Tibial nerve (tissue), 4 donors: ENCODE measurements at regions not wholly inside any gene's neighbourhood (a gene's known extent, or its start where the extent isn't known, plus 50 kb on each side); places are given as distances from the start of the nearest gene placed in this dataset.

ENCODE experiments used
- DNase-seq, 2 donors: peaks; one replicate each; pipeline ENCODE4 v3.0.0-alpha.2; 2019; ENCODE audit warnings: low spot score in 2 of 2
- H3K27ac ChIP-seq, 4 donors: fragments of 200-600 bp; sonication (generic) in 3 of 4; one replicate each; pipeline ENCODE4 v1.5.1; 2017 to 2019; ENCODE audit warnings: mild to moderate bottlenecking in 1 of 4
- H3K27me3 ChIP-seq, 2 donors: fragments of 200-600 bp; sonication (generic) in 1 of 2; one replicate each; pipeline versions ENCODE4 v1.5.1 to v1.6.0; 2017 to 2019
- H3K36me3 ChIP-seq, 3 donors: fragments of 200-600 bp; sonication (generic); one replicate each; pipeline ENCODE4 v1.5.1; 2018 to 2019
- H3K4me1 ChIP-seq, 4 donors: fragments of 200-600 bp; sonication (generic) in 3 of 4; one replicate each; pipeline ENCODE4 v1.5.1; 2017 to 2019
- H3K4me3 ChIP-seq, 4 donors: fragments of 200-600 bp; sonication (generic) in 3 of 4; one replicate each; pipeline ENCODE4 v1.5.1; 2017 to 2019; ENCODE audit warnings: mild to moderate bottlenecking in 1 of 4, moderate library complexity in 1 of 4
- H3K9me3 ChIP-seq, 4 donors: fragments of 200-600 bp; sonication (generic) in 3 of 4; one replicate each; pipeline ENCODE4 v1.5.1; 2017 to 2019
- EP300 ChIP-seq, 2 donors: sonication (generic); formaldehyde crosslinking; IDR thresholded peaks; one replicate each; pipeline ENCODE4 v1.6.1; 2017; ENCODE audit warnings: antibody characterized with exemption in 2 of 2, mild to moderate bottlenecking in 1 of 2
- POLR2A ChIP-seq, 2 donors: fragments of 450-650 bp; IDR thresholded peaks; one replicate each; pipeline ENCODE4 v1.6.1; 2017; ENCODE audit warnings: antibody characterized with exemption in 2 of 2, mild to moderate bottlenecking in 2 of 2, moderate library complexity in 2 of 2
- WGBS, 2 donors: methylation state at CpG; one replicate each; pipeline ENCODE4 v1.1.5; 2018; 5-methylcytosine and 5-hydroxymethylcytosine counted together
- TF ChIP-seq, protein P1 (sequence below), 5 experiments: fragments of 200-600 bp in 3 of 5; fragments of 450-650 bp in 2 of 5; sonication (generic) in 3 of 5; IDR thresholded peaks; one replicate each; pipeline ENCODE4 v1.5.1; 2016 to 2019; ENCODE audit warnings: antibody characterized with exemption in 5 of 5, mild to moderate bottlenecking in 3 of 5, moderate library complexity in 2 of 5

DNA sequence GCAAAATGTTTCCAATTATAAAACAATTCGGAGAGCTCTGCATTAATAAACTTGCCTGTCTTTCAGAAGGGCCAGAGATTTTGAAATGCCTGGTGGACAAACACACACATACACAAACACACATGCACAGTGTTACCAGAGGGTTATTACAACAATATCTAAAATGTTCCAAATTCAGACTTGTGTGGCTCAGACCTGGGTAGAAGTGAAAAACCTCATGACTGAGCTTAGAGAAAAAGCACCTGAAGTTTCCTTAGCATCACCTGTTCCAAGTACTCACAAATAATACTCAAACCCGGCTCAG is 247.9 kb downstream of the FOXD2 start:
- 69 to 74% methylated on average over 2 of the region's 2 CpGs for WGBS, 2 donors
- TF ChIP-seq POLR2A (IDR thresholded peaks at IDR 0.05) (no peak), EP300 (IDR thresholded peaks at IDR 0.05) (no peak)
- TF ChIP-seq, protein P1, sequence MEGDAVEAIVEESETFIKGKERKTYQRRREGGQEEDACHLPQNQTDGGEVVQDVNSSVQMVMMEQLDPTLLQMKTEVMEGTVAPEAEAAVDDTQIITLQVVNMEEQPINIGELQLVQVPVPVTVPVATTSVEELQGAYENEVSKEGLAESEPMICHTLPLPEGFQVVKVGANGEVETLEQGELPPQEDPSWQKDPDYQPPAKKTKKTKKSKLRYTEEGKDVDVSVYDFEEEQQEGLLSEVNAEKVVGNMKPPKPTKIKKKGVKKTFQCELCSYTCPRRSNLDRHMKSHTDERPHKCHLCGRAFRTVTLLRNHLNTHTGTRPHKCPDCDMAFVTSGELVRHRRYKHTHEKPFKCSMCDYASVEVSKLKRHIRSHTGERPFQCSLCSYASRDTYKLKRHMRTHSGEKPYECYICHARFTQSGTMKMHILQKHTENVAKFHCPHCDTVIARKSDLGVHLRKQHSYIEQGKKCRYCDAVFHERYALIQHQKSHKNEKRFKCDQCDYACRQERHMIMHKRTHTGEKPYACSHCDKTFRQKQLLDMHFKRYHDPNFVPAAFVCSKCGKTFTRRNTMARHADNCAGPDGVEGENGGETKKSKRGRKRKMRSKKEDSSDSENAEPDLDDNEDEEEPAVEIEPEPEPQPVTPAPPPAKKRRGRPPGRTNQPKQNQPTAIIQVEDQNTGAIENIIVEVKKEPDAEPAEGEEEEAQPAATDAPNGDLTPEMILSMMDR (IDR thresholded peaks at IDR 0.05), result no peak
- H3K9me3 ChIP-seq, result no peaks in the 10 kb centered on the region
- H3K4me1 ChIP-seq, result peaks cover 0 to 38% (median 0%) of the 10 kb centered on the region in 4 donors
- H3K27ac ChIP-seq, result no peak overlapping the region
- no peaks in the 10 kb centered on the region for H3K36me3 ChIP-seq
- H3K4me3 ChIP-seq, result no peak overlapping the region
- H3K27me3 ChIP-seq, result peaks cover 0 to 4% of the 10 kb centered on the region in 2 donors
- DNase-seq, result no peak

DNA sequence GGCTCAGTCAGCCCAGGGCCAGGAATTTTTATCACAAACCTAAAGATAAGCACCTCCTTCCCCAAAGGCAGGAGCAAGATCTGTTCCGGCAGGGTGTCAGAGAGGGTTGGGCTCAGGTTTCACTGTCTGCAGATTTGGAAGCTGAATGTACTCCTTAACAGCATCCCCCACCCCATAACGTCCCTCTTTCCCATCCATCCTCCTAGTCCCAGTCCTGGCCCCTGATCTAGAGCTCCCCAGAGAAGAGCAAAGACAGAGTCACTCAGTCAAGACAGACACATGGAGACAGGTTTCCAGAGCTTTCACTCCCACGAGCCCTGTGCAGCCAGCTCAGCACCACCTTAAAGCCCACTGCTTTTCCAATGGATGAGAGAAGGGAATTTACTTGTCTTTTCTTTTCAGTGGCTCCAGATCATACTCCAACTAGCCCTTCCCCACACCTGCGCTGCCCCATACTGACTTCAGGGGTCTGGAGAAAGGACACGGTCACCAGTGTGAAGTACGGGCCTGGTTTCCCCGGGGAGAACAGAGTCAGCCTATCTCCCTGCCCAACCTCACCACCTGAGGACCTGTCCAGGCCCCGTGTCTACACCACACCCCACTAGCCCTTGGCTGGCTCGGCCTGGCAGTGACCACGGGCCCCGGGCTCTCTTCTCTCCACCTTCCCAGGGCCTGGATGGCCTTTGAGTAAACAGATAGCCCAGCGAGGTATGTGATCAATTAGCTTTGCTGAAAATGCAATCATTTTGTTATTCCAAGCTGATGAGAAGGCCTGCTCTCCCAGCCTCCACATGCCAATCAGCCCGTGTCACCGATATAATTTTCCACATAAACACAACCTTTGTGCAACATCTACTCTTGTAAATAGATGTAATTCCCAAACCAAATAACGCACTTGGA is 249.1 kb downstream of the FOXD2 start:
- peak overlapping the region in 2 of 4 donors; percentile 53 to 61 for H3K27ac ChIP-seq
- no peak overlapping the region for H3K4me3 ChIP-seq
- TF ChIP-seq, protein P1 (IDR thresholded peaks at IDR 0.05), result no peak
- TF ChIP-seq POLR2A (IDR thresholded peaks at IDR 0.05) (no peak), EP300 (IDR thresholded peaks at IDR 0.05) (no peak)
- peaks cover 0 to 38% (median 0%) of the 10 kb centered on the region in 4 donors for H3K4me1 ChIP-seq
- no peaks in the 10 kb centered on the region for H3K36me3 ChIP-seq
- peaks cover 0 to 4% of the 10 kb centered on the region in 2 donors for H3K27me3 ChIP-seq
- DNase-seq, result no peak
- no peaks in the 10 kb centered on the region for H3K9me3 ChIP-seq
- 68 to 78% methylated on average over 15 of the region's 15 CpGs for WGBS, 2 donors

DNA sequence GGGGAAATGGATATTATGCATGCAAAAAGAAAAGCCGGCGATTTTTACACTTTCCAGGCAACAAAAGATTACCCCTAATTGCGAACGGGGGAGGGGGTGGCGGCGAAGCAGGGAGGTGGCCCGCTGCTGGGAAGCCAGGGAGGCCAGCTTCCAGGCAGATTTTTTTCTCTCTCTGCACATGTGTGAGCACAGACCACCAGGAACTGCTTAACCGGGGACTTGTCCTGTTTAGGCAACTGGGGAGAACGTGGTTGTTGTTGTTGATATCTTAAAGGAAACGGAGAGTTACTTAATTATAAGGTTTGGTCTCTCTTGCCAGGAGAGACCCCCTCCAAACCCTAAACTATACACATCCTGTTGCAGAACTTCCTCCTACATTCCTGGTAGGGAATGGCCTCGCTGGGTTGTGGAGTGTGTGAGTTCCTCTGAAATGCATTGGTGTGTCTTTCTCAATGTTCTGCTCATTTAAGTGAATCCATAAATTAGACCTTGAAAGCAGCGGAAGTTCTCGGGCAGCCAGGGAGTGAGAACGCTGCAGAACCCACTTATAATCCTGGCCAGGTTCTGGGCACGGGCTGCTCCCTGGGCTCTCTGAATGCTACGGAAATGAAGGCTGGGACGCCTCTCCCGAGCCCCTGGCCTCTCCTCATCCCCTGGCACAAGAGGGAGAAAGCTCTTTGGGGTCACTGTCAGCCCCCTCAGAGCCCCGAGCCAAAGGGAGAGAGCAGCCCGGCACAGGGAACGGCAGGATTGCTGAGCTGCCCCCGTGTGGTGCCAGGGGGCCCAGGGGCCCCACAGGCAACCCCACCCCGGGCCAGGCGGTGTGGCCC is 250.0 kb downstream of the FOXD2 start:
- Histone ChIP-seq H3K27me3 (peaks cover 0 to 4% of the 10 kb centered on the region in 2 donors), H3K36me3 (no peaks in the 10 kb centered on the region), H3K4me3 (no peak overlapping the region), H3K4me1 (peaks cover 0 to 38% (median 0%) of the 10 kb centered on the region in 4 donors), H3K9me3 (no peaks in the 10 kb centered on the region), H3K27ac (peak overlapping the region in 2 of 4 donors; percentile 53 to 63)
- DNase-seq, result no peak
- 52 to 58% methylated on average over 24 of the region's 24 CpGs for WGBS, 2 donors
- TF ChIP-seq EP300 (IDR thresholded peaks at IDR 0.05) (no peak), POLR2A (IDR thresholded peaks at IDR 0.05) (no peak)
- TF ChIP-seq, protein P1 (IDR thresholded peaks at IDR 0.05), result no peak

DNA sequence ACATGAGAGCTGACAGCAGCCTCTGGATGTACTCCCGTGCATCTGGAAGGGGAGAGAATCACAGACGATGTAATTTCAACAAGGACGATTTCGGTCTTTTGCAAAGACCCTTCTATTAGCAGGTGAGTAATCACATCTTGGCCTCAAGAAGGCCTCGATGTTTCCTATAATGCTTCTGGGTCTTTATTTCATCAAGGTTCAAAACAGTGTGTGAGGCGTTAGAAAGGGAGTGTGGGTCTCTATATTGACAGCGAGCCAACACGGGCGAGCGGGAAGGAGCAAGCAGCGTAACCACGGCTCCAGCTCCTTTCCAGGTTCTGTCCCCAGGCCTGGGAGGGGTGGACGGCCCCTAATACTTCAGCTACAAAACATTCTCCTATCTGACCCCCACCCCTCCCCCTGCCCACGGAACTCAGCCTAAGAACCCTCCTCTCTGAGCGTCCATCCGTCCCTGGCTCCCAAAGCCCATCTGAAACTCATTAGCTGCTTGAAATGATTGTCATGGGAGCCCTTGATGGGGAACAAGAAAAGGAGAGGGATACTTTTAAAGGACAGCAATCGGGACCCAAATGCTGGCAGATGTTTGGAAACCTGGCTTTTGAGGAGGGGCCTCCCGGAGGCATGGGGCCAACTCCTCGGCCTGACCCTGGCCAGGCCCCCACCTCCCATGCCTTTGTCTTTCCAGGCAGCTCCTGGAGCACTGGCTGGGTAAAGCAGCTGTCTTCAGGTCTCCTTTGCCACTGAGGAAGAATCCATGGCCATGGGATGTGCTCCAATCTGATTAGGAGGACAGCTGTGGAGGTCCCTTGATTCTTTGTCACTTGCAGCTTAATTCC is 250.8 kb downstream of the FOXD2 start:
- H3K4me1 ChIP-seq, result peaks cover 0 to 38% (median 0%) of the 10 kb centered on the region in 4 donors
- peak overlapping the region in 2 of 4 donors; percentile 53 to 63 for H3K27ac ChIP-seq
- TF ChIP-seq, protein P1 (IDR thresholded peaks at IDR 0.05), result no peak
- no peak for TF ChIP-seq POLR2A (IDR thresholded peaks at IDR 0.05)
- TF ChIP-seq EP300 (IDR thresholded peaks at IDR 0.05), result no peak
- no peaks in the 10 kb centered on the region for H3K36me3 ChIP-seq
- H3K4me3 ChIP-seq, result no peak overlapping the region
- H3K9me3 ChIP-seq, result no peaks in the 10 kb centered on the region
- peaks cover 0 to 4% of the 10 kb centered on the region in 2 donors for H3K27me3 ChIP-seq
- no peak for DNase-seq
- WGBS, 2 donors, result 66 to 70% methylated on average over 19 of the region's 19 CpGs
